CD14-positive monocyte (primary cell): ENCODE measurements at regions not wholly inside any gene's neighbourhood (a gene's known extent, or its start where the extent isn't known, plus 50 kb on each side); places are given as distances from the start of the nearest gene placed in this dataset.

Experiments used
- DNase-seq, 3 donors: peaks; one replicate each; pipeline ENCODE4 v3.0.0-alpha.2; 2011 to 2022
- H2AFZ ChIP-seq: 2 replicates; pipeline ENCODE4 v1.6.0; 2012; ENCODE audit warnings: mild to moderate bottlenecking, low read depth, low read length, inconsistent platforms; ENCODE audit not compliant: insufficient read depth, poor library complexity, severe bottlenecking
- H3K27ac ChIP-seq, 2 donors: 1 replicate in 1 of 2; 2 replicates in 1 of 2; pipeline ENCODE4 v1.5.1; 2012 to 2013; ENCODE audit warnings: low read length in 2 of 2, control low read depth in 1 of 2, inconsistent platforms in 1 of 2, low read depth in 1 of 2, mild to moderate bottlenecking in 1 of 2
- H3K27me3 ChIP-seq, 2 donors: one replicate each; pipeline versions ENCODE4 v1.6.0 to v1.6.1; 2011 to 2013; ENCODE audit warnings: low read length in 2 of 2; ENCODE audit not compliant: control insufficient read depth in 2 of 2, insufficient read depth in 2 of 2
- H3K36me3 ChIP-seq, 2 donors: replicated peaks in 1 of 2; 1 replicate in 1 of 2; 2 replicates in 1 of 2; pipeline versions ENCODE4 v1.5.1 to v1.6.1; 2012 to 2013; ENCODE audit warnings: low read length in 2 of 2, control low read depth in 1 of 2, inconsistent platforms in 1 of 2, mild to moderate bottlenecking in 1 of 2; ENCODE audit not compliant: insufficient read depth in 2 of 2, control insufficient read depth in 1 of 2
- H3K4me1 ChIP-seq, 2 donors: 1 replicate in 1 of 2; 2 replicates in 1 of 2; pipeline versions ENCODE4 v1.5.1 to v1.6.1; 2012 to 2013; ENCODE audit warnings: low read length in 2 of 2, control low read depth in 1 of 2, inconsistent platforms in 1 of 2, mild to moderate bottlenecking in 1 of 2, moderate library complexity in 1 of 2; ENCODE audit not compliant: insufficient read depth in 2 of 2, control insufficient read depth in 1 of 2
- H3K4me2 ChIP-seq: replicated peaks from 2 replicates; pipeline ENCODE3; 2012; ENCODE audit warnings: low read length, moderate library complexity, mild to moderate bottlenecking; ENCODE audit not compliant: poor library complexity, severe bottlenecking; ENCODE audit errors: extremely low read depth
- H3K4me3 ChIP-seq, 3 experiments: fragments of 200-600 bp in 1 of 3; sonication (generic) in 1 of 3; replicated peaks in 1 of 3; 1 replicate in 2 of 3; 2 replicates in 1 of 3; pipeline ENCODE4 v1.5.1; 2011 to 2013; ENCODE audit warnings: low read length in 3 of 3, mild to moderate bottlenecking in 3 of 3, control low read depth in 2 of 3, low read depth in 2 of 3, inconsistent platforms in 1 of 3, moderate library complexity in 1 of 3
- H3K79me2 ChIP-seq: 2 replicates; pipeline ENCODE4 v1.6.0; 2012; ENCODE audit warnings: mild to moderate bottlenecking, control low read depth, inconsistent platforms, low read length, moderate library complexity; ENCODE audit not compliant: insufficient read depth
- H3K9ac ChIP-seq: 2 replicates; pipeline ENCODE4 v1.6.0; 2017; ENCODE audit warnings: low read length, mild to moderate bottlenecking; ENCODE audit not compliant: insufficient read depth, poor library complexity, severe bottlenecking
- H3K9me3 ChIP-seq, 2 donors: replicated peaks in 1 of 2; 1 replicate in 1 of 2; 2 replicates in 1 of 2; pipeline versions ENCODE4 v1.5.1 to v1.6.1; 2012 to 2013; ENCODE audit warnings: low read length in 2 of 2, control low read depth in 1 of 2; ENCODE audit not compliant: control insufficient read depth in 1 of 2, insufficient read depth in 1 of 2
- H4K20me1 ChIP-seq: 2 replicates; pipeline ENCODE4 v1.6.0; 2012; ENCODE audit warnings: mild to moderate bottlenecking, low read length, control low read depth, moderate library complexity; ENCODE audit not compliant: insufficient read depth
- H3K27ac Mint-ChIP-seq, 7 donors: one replicate each; pipeline ENCODE4 v1.8.0; 2020; ENCODE audit warnings: mild to moderate bottlenecking in 7 of 7, mixed read lengths in 7 of 7, moderate library complexity in 6 of 7, inconsistent platforms in 2 of 7
- H3K27me3 Mint-ChIP-seq, 3 donors: one replicate each; pipeline ENCODE4 v1.8.0; 2021 to 2022; ENCODE audit warnings: low read depth in 3 of 3, mild to moderate bottlenecking in 3 of 3, mixed read lengths in 3 of 3, moderate library complexity in 3 of 3, inconsistent platforms in 1 of 3
- H3K36me3 Mint-ChIP-seq, 2 donors: one replicate each; pipeline ENCODE4 v1.8.0; 2020; ENCODE audit warnings: mixed read lengths in 2 of 2, inconsistent platforms in 1 of 2, mild to moderate bottlenecking in 1 of 2
- H3K4me1 Mint-ChIP-seq: one replicate; pipeline ENCODE4 v1.8.0; 2020; ENCODE audit warnings: mild to moderate bottlenecking, mixed read lengths
- H3K4me3 Mint-ChIP-seq, 2 donors: one replicate each; pipeline ENCODE4 v1.8.0; 2020; ENCODE audit warnings: mild to moderate bottlenecking in 2 of 2, mixed read lengths in 2 of 2, moderate library complexity in 1 of 2
- H3K9me3 Mint-ChIP-seq, 7 donors: one replicate each; pipeline ENCODE4 v1.8.0; 2020 to 2022; ENCODE audit warnings: mixed read lengths in 7 of 7, mild to moderate bottlenecking in 6 of 7, moderate library complexity in 6 of 7, inconsistent platforms in 2 of 7
- WGBS: methylation state at CpG from one replicate; pipeline ENCODE4 v1.1.5; 2013; ENCODE audit warnings: missing lambda C conversion rate; ENCODE audit not compliant: insufficient coverage; 5-methylcytosine and 5-hydroxymethylcytosine counted together
- intact Hi-C, 2 donors: fragments of 100-400 bp; cut with micrococcal nuclease; formaldehyde crosslinking; loops; one replicate each; pipeline versions ENCODE4 v1.15.0 to v1.15.1; 2023
- TF ChIP-seq, protein P1 (sequence below): fragments of 200-600 bp; IDR thresholded peaks from one replicate; pipeline ENCODE4 v1.8.0; 2022; ENCODE audit warnings: antibody characterized with exemption, mild to moderate bottlenecking

DNA sequence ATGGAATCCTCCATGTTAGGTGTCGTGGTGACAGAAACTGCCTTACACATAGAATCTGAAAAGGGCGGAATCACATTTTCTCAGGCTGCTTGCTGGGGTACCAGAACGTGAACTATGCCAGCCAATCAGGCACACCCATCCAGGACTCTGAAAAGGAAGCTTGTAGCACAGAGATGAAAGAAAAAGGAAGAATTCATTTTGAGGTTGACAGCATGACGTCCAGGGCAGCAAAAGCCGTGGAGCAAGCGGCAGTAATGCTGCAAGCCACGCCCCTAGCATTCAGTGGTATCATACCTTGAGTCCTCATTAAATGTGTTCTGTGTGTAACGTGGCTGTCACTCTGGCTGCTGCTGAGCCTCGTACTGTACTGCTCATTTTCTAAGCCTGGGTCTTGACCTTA, 304.0 kb downstream of the DYSF start:
- Mint-ChIP-seq H3K27ac (no peak overlapping the region), H3K36me3 (no peaks in the 10 kb centered on the region), H3K4me1 (no peaks in the 10 kb centered on the region), H3K4me3 (no peak overlapping the region), H3K27me3 (peaks cover 2 to 6% (median 4%) of the 10 kb centered on the region in 3 donors), H3K9me3 (peaks cover 0 to 4% (median under 1%) of the 10 kb centered on the region in 7 donors)
- WGBS: 37% methylated on average over 3 of the region's 9 CpGs
- Histone ChIP-seq H3K9me3 (no peaks in the 10 kb centered on the region), H3K36me3 (no peaks in the 10 kb centered on the region), H3K27me3 (no peaks in the 10 kb centered on the region), H3K4me1 (no peaks in the 10 kb centered on the region), H3K4me3 (no peak overlapping the region), H3K79me2 (no peaks in the 10 kb centered on the region), H3K4me2 (no peak overlapping the region), H3K27ac (no peak overlapping the region), H4K20me1 (no peaks in the 10 kb centered on the region), H3K9ac (no peak overlapping the region), H2AFZ (no peak overlapping the region)
- DNase-seq: no peak
- TF ChIP-seq, protein P1, sequence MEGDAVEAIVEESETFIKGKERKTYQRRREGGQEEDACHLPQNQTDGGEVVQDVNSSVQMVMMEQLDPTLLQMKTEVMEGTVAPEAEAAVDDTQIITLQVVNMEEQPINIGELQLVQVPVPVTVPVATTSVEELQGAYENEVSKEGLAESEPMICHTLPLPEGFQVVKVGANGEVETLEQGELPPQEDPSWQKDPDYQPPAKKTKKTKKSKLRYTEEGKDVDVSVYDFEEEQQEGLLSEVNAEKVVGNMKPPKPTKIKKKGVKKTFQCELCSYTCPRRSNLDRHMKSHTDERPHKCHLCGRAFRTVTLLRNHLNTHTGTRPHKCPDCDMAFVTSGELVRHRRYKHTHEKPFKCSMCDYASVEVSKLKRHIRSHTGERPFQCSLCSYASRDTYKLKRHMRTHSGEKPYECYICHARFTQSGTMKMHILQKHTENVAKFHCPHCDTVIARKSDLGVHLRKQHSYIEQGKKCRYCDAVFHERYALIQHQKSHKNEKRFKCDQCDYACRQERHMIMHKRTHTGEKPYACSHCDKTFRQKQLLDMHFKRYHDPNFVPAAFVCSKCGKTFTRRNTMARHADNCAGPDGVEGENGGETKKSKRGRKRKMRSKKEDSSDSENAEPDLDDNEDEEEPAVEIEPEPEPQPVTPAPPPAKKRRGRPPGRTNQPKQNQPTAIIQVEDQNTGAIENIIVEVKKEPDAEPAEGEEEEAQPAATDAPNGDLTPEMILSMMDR: no peak
- intact Hi-C loops: no loop called here

DNA sequence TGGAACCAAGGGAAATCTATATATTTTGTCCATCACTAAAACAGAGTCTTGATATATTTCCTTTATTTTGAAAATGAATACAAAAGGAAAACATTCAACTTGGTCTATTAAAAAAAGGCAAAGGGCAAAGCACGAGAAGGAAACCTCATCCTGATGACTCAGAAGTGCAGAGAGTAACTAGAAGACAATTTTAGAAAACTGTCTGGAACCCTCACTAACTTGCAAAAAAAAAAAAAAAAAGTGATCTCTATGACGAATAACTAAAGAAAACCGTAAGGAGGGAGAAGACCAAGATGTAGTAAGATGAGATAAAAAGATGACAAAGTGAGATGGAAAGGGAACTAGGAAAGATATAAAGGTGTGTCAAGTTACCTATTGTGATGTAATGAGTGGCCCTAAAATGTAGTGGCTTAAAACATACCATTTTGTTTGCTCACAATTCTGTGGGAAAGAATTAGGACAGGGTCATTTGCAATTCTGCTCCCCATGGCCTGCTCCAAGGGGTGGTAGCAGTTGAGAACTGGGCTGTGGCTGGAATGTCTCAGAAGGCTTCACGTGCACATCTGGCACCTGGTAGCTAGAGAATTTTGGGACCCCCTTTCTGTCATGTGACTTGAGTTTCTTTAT, 303.0 kb downstream of the DYSF start:
- no peak overlapping the region for H3K4me3 Mint-ChIP-seq
- H3K27ac ChIP-seq: no peak overlapping the region
- peaks cover 0 to 6% of the 10 kb centered on the region in 2 donors for H3K9me3 ChIP-seq
- peaks cover 3 to 6% (median 4%) of the 10 kb centered on the region in 3 donors for H3K27me3 Mint-ChIP-seq
- peaks cover 0 to under 1% of the 10 kb centered on the region in 2 donors for H3K27me3 ChIP-seq
- H3K9ac ChIP-seq: no peak overlapping the region
- H3K36me3 Mint-ChIP-seq: no peaks in the 10 kb centered on the region
- TF ChIP-seq, protein P1: no peak
- no peak overlapping the region for H2AFZ ChIP-seq
- H3K36me3 ChIP-seq: no peaks in the 10 kb centered on the region
- no peaks in the 10 kb centered on the region for H4K20me1 ChIP-seq
- H3K9me3 Mint-ChIP-seq: peaks cover 0 to 8% (median 4%) of the 10 kb centered on the region in 7 donors
- H3K27ac Mint-ChIP-seq: no peak overlapping the region
- H3K4me3 ChIP-seq: no peak overlapping the region
- no peaks in the 10 kb centered on the region for H3K4me1 Mint-ChIP-seq
- 90% methylated on average over 2 of the region's 4 CpGs for WGBS
- no peak overlapping the region for H3K4me2 ChIP-seq
- no peaks in the 10 kb centered on the region for H3K79me2 ChIP-seq
- no peak for DNase-seq
- intact Hi-C loops: no loop called here
- H3K4me1 ChIP-seq: no peaks in the 10 kb centered on the region
